ENCODE measurements at regions not wholly inside any gene's neighbourhood (a gene's known extent, or its start where the extent isn't known, plus 50 kb on each side); places are given as distances from the start of the nearest gene placed in this dataset.

GRCh38 chr11:134541951-134542350, 129.9 kb upstream of the B3GAT1 start:
- TF ChIP-seq CTCF (IDR thresholded peaks at IDR 0.05), result no peak
- no peak for TF ChIP-seq POLR2A (IDR thresholded peaks at IDR 0.05)

Data from adrenal gland (tissue), 5 donors.